GM23338 (cell line): ENCODE measurements at regions not wholly inside any gene's neighbourhood (a gene's known extent, or its start where the extent isn't known, plus 50 kb on each side); places are given as distances from the start of the nearest gene placed in this dataset.

ENCODE experiments used
- CREB1 ChIP-seq: fragments of 250-450 bp; sonication (Bioruptor Pico); IDR thresholded peaks from 2 replicates; pipeline ENCODE4 v1.5.0; 2020; ENCODE audit warnings: low read depth, mild to moderate bottlenecking, moderate library complexity
- CTCF ChIP-seq, 2 experiments: fragments of 200-600 bp in 1 of 2; sonication (generic) in 1 of 2; conservative IDR thresholded peaks; 2 replicates each; pipeline versions ENCODE4 v1.5.1 to v1.6.1; 2016 to 2017; ENCODE audit warnings: antibody characterized with exemption in 2 of 2, low read depth in 2 of 2, mild to moderate bottlenecking in 2 of 2, moderate library complexity in 1 of 2
- EZH2 ChIP-seq: fragments of 200-600 bp; sonication (generic); IDR thresholded peaks from one replicate; pipeline ENCODE4 v1.8.0; 2017; ENCODE audit warnings: antibody characterized with exemption, mild to moderate bottlenecking, low read depth; ENCODE audit not compliant: unreplicated experiment
- EZH2phosphoT487 ChIP-seq: fragments of 200-600 bp; sonication (generic); IDR thresholded peaks from one replicate; pipeline ENCODE4 v1.8.1; 2018; ENCODE audit warnings: antibody characterized with exemption; ENCODE audit not compliant: unreplicated experiment
- JUNB ChIP-seq: IDR thresholded peaks from one replicate; pipeline ENCODE4 v1.6.1; 2016; ENCODE audit warnings: antibody characterized with exemption; ENCODE audit not compliant: unreplicated experiment
- POLR2AphosphoS5 ChIP-seq: IDR thresholded peaks from 2 replicates; pipeline ENCODE4 v1.6.1; 2016; ENCODE audit warnings: antibody characterized with exemption, low read depth
- REST ChIP-seq: IDR thresholded peaks from one replicate; pipeline ENCODE4 v1.6.1; 2018; ENCODE audit warnings: antibody characterized with exemption; ENCODE audit not compliant: unreplicated experiment
- ZNF114 ChIP-seq: fragments of 250-450 bp; sonication (Bioruptor Pico); IDR thresholded peaks from 2 replicates; pipeline ENCODE4 v1.5.0; 2020; ENCODE audit warnings: mild to moderate bottlenecking, moderate library complexity
- ZNF462 ChIP-seq: fragments of 250-450 bp; sonication (Bioruptor Pico); IDR thresholded peaks from 2 replicates; pipeline ENCODE4 v1.5.0; 2020; ENCODE audit warnings: mild to moderate bottlenecking, moderate library complexity

GRCh38 chr4:148893095-148893494, 450.9 kb upstream of the NR3C2 start:
- TF ChIP-seq CTCF (conservative IDR thresholded peaks at IDR 0.05; ENCODE audit: low read depth in 2 of 2) (no peak), EZH2 (no peak), POLR2AphosphoS5 (no peak), ZNF114 (CRISPR knock-in tag) (no peak), REST (no peak), CREB1 (CRISPR knock-in tag) (no peak), ZNF462 (CRISPR knock-in tag) (no peak), JUNB (no peak), EZH2phosphoT487 (no peak)
